Liver (tissue), 8 donors: ENCODE measurements at regions not wholly inside any gene's neighbourhood (a gene's known extent, or its start where the extent isn't known, plus 50 kb on each side); places are given as distances from the start of the nearest gene placed in this dataset.

Source experiments
- DNase-seq: peaks from one replicate; pipeline ENCODE4 v3.0.0-alpha.2; 2017; ENCODE audit warnings: low spot score
- H3K27ac ChIP-seq, 2 donors: one replicate each; pipeline ENCODE4 v1.7.0; 2013; ENCODE audit warnings: inconsistent platforms in 2 of 2, low read length in 2 of 2, control low read depth in 1 of 2, low read depth in 1 of 2, mild to moderate bottlenecking in 1 of 2
- H3K27me3 ChIP-seq, 4 donors: one replicate each; pipeline versions ENCODE4 v1.6.1 to v1.7.0; 2013; ENCODE audit warnings: low read length in 3 of 4, inconsistent platforms in 1 of 4, mild to moderate bottlenecking in 1 of 4, moderate library complexity in 1 of 4; ENCODE audit not compliant: control insufficient read depth in 4 of 4, insufficient read depth in 4 of 4
- H3K36me3 ChIP-seq, 4 donors: one replicate each; pipeline versions ENCODE4 v1.6.1 to v1.7.0; 2013; ENCODE audit warnings: low read length in 3 of 4, mild to moderate bottlenecking in 3 of 4, low read depth in 1 of 4, moderate library complexity in 1 of 4; ENCODE audit not compliant: control insufficient read depth in 4 of 4, insufficient read depth in 3 of 4
- H3K4me1 ChIP-seq, 4 donors: one replicate each; pipeline versions ENCODE4 v1.6.1 to v1.7.0; 2013; ENCODE audit warnings: low read length in 3 of 4, mild to moderate bottlenecking in 3 of 4, moderate library complexity in 1 of 4; ENCODE audit not compliant: control insufficient read depth in 4 of 4, insufficient read depth in 4 of 4
- H3K4me3 ChIP-seq, 3 donors: one replicate each; pipeline versions ENCODE4 v1.6.1 to v1.7.0; 2013; ENCODE audit warnings: low read length in 3 of 3, control low read depth in 1 of 3, low read depth in 1 of 3, mild to moderate bottlenecking in 1 of 3
- H3K9ac ChIP-seq, 2 donors: one replicate each; pipeline ENCODE4 v1.7.0; 2013; ENCODE audit warnings: low read length in 2 of 2, mild to moderate bottlenecking in 2 of 2, moderate library complexity in 2 of 2, control low read depth in 1 of 2, low read depth in 1 of 2
- H3K9me3 ChIP-seq, 4 donors: one replicate each; pipeline versions ENCODE4 v1.6.1 to v1.7.0; 2013; ENCODE audit warnings: low read length in 3 of 4; ENCODE audit not compliant: control insufficient read depth in 4 of 4
- ATF3 ChIP-seq: IDR thresholded peaks from 2 replicates; pipeline ENCODE4 v1.6.1; 2016; ENCODE audit warnings: antibody characterized with exemption
- CTCF ChIP-seq: fragments of 150-350 bp; IDR thresholded peaks from 2 replicates; pipeline ENCODE4 v1.5.1; 2017; ENCODE audit warnings: improper control_type of control experiment, low read depth, low read length; ENCODE audit not compliant: missing input control
- EGR1 ChIP-seq, 2 donors: IDR thresholded peaks; 2 replicates each; pipeline ENCODE4 v1.6.1; 2016 to 2018; ENCODE audit warnings: antibody characterized with exemption in 2 of 2, low read depth in 2 of 2
- FOXA1 ChIP-seq: IDR thresholded peaks from 2 replicates; pipeline ENCODE4 v1.6.1; 2016; ENCODE audit warnings: antibody characterized with exemption
- FOXA2 ChIP-seq: IDR thresholded peaks from 2 replicates; pipeline ENCODE4 v1.6.1; 2016; ENCODE audit warnings: antibody characterized with exemption
- GABPA ChIP-seq, 2 donors: IDR thresholded peaks in 1 of 2; conservative IDR thresholded peaks in 1 of 2; 2 replicates each; pipeline ENCODE4 v1.6.1; 2016; ENCODE audit warnings: antibody characterized with exemption in 2 of 2, mild to moderate bottlenecking in 1 of 2, moderate library complexity in 1 of 2
- HNF4A ChIP-seq, 2 donors: conservative IDR thresholded peaks; 2 replicates each; pipeline ENCODE4 v1.6.1; 2016; ENCODE audit warnings: antibody characterized with exemption in 2 of 2, mild to moderate bottlenecking in 2 of 2
- HNF4G ChIP-seq: IDR thresholded peaks from 2 replicates; pipeline ENCODE4 v1.6.1; 2016; ENCODE audit warnings: antibody characterized with exemption
- NR2F2 ChIP-seq: IDR thresholded peaks from 2 replicates; pipeline ENCODE4 v1.6.1; 2016; ENCODE audit warnings: antibody characterized with exemption
- RAD21 ChIP-seq, 2 donors: IDR thresholded peaks; 2 replicates each; pipeline ENCODE4 v1.6.1; 2016; ENCODE audit warnings: antibody characterized with exemption in 2 of 2, mild to moderate bottlenecking in 2 of 2
- REST ChIP-seq: IDR thresholded peaks from 2 replicates; pipeline ENCODE4 v1.6.1; 2016; ENCODE audit warnings: antibody characterized with exemption, mild to moderate bottlenecking
- SP1 ChIP-seq: IDR thresholded peaks from 2 replicates; pipeline ENCODE4 v1.6.1; 2018; ENCODE audit warnings: antibody characterized with exemption, mild to moderate bottlenecking
- TAF1 ChIP-seq: conservative IDR thresholded peaks from 2 replicates; pipeline ENCODE4 v1.6.1; 2016; ENCODE audit warnings: antibody characterized with exemption, mild to moderate bottlenecking
- WGBS: extraction: QIAGEN DNeasy Blood & Tissue Kit; methylation state at CpG from one replicate; pipeline ENCODE4 v1.1.7; 2013; 5-methylcytosine and 5-hydroxymethylcytosine counted together
- TF ChIP-seq, protein P1 (sequence below): IDR thresholded peaks from 2 replicates; pipeline ENCODE4 v1.6.1; 2016; ENCODE audit warnings: antibody characterized with exemption
- donor health status: healthy.
- donor health status: healthy.
- donor health status: healthy.
- donor health status: healthy.
- donor health status: healthy.

DNA sequence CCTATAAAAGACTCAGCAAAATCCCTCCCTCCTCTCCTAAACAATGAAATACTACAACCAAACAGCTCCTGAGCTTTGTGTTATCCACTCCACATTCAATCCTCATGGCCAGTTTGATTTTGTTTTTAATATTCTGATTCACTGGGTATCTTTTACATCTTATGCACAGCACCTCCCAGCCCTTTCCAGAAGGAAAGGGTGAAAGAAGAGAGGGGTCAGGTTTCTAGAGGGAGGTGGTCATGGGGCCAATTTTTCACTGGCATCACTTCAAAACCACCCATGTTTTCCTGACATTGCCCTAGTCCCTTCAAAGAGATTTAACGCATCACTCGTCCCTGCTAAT lies 315.6 kb downstream of the LPIN1 start:
- no peak for DNase-seq
- H3K9ac ChIP-seq, result no peak overlapping the region
- H3K4me1 ChIP-seq, result no peaks in the 10 kb centered on the region
- no peaks in the 10 kb centered on the region for H3K36me3 ChIP-seq
- WGBS, result 89% methylated on average over 2 of the region's 2 CpGs
- H3K4me3 ChIP-seq, result no peak overlapping the region
- no peak overlapping the region for H3K27ac ChIP-seq
- no peak for TF ChIP-seq RAD21 (IDR thresholded peaks at IDR 0.05)
- no peaks in the 10 kb centered on the region for H3K9me3 ChIP-seq
- no peaks in the 10 kb centered on the region for H3K27me3 ChIP-seq

GRCh38 chr2:12063210-12063609 lies 316.8 kb downstream of the LPIN1 start:
- no peak overlapping the region for H3K9ac ChIP-seq
- 91% methylated on average over 5 of the region's 5 CpGs for WGBS
- H3K4me1 ChIP-seq, result no peaks in the 10 kb centered on the region
- H3K27me3 ChIP-seq, result no peaks in the 10 kb centered on the region
- DNase-seq, result no peak
- no peak overlapping the region for H3K27ac ChIP-seq
- no peaks in the 10 kb centered on the region for H3K36me3 ChIP-seq
- TF ChIP-seq FOXA1 (no peak), CTCF (no peak), ATF3 (no peak), EGR1 (IDR thresholded peaks at IDR 0.05; ENCODE audit: low read depth in 2 of 2) (no peak), HNF4G (no peak), GABPA (IDR thresholded peaks at IDR 0.05 in 1 of 2, conservative IDR thresholded peaks at IDR 0.05 in 1 of 2) (no peak), RAD21 (IDR thresholded peaks at IDR 0.05) (no peak), SP1 (no peak), HNF4A (conservative IDR thresholded peaks at IDR 0.05) (no peak), NR2F2 (no peak), REST (no peak), TAF1 (no peak), FOXA2 (no peak)
- TF ChIP-seq, protein P1, sequence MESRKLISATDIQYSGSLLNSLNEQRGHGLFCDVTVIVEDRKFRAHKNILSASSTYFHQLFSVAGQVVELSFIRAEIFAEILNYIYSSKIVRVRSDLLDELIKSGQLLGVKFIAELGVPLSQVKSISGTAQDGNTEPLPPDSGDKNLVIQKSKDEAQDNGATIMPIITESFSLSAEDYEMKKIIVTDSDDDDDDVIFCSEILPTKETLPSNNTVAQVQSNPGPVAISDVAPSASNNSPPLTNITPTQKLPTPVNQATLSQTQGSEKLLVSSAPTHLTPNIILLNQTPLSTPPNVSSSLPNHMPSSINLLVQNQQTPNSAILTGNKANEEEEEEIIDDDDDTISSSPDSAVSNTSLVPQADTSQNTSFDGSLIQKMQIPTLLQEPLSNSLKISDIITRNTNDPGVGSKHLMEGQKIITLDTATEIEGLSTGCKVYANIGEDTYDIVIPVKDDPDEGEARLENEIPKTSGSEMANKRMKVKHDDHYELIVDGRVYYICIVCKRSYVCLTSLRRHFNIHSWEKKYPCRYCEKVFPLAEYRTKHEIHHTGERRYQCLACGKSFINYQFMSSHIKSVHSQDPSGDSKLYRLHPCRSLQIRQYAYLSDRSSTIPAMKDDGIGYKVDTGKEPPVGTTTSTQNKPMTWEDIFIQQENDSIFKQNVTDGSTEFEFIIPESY, result no peak
- no peak overlapping the region for H3K4me3 ChIP-seq
- no peaks in the 10 kb centered on the region for H3K9me3 ChIP-seq
